Activated CD8-positive, alpha-beta T cell treated with anti-CD3 and anti-CD28 coated beads for 36 hours (primary cell): ENCODE measurements at regions not wholly inside any gene's neighbourhood (a gene's known extent, or its start where the extent isn't known, plus 50 kb on each side); places are given as distances from the start of the nearest gene placed in this dataset.

Source experiments
- ATAC-seq: fragments of 200-7000 bp; cut with Tn5 transposase; one replicate; pipeline ENCODE4 v1.10.0; 2021; ENCODE audit warnings: mild to moderate bottlenecking, moderate library complexity
- CTCF ChIA-PET: fragments of 350-600 bp; sonication (Branson Sonifier 250); formaldehyde crosslinking; loops from one replicate; lab custom pipeline; 2021; ENCODE audit warnings: antibody characterized with exemption; lab: Charles Lee
- POLR2A ChIA-PET: fragments of 350-600 bp; sonication (Branson Sonifier 250); formaldehyde crosslinking; loops from one replicate; lab custom pipeline; 2021; ENCODE audit warnings: antibody characterized with exemption; lab: Charles Lee
- DNase-seq: peaks from one replicate; pipeline ENCODE4 v3.0.0-alpha.2; 2020
- H3K27ac Mint-ChIP-seq: one replicate; pipeline ENCODE4 v1.8.0; 2021; ENCODE audit warnings: mild to moderate bottlenecking, mixed read lengths
- H3K27me3 Mint-ChIP-seq: one replicate; pipeline ENCODE4 v1.8.0; 2021; ENCODE audit warnings: mixed read lengths
- H3K36me3 Mint-ChIP-seq: one replicate; pipeline ENCODE4 v1.8.0; 2021; ENCODE audit warnings: low read depth, mixed read lengths
- H3K4me1 Mint-ChIP-seq: one replicate; pipeline ENCODE4 v1.8.0; 2021; ENCODE audit warnings: low read depth, mixed read lengths
- H3K4me3 Mint-ChIP-seq: one replicate; pipeline ENCODE4 v1.8.0; 2021; ENCODE audit warnings: mild to moderate bottlenecking, moderate library complexity, mixed read lengths
- H3K9me3 Mint-ChIP-seq: one replicate; pipeline ENCODE4 v1.8.0; 2021; ENCODE audit warnings: mixed read lengths
- intact Hi-C: fragments of 100-400 bp; cut with micrococcal nuclease; formaldehyde crosslinking; loops from one replicate; pipeline ENCODE4 v1.10.0; 2022
- TF ChIP-seq, protein P1 (sequence below): fragments of 200-600 bp; IDR thresholded peaks from one replicate; pipeline ENCODE4 v1.8.0; 2022; ENCODE audit warnings: antibody characterized with exemption, mild to moderate bottlenecking

GRCh38 chr1:36590264-36590663 lies 107.6 kb upstream of the CSF3R start:
- ATAC-seq (no peak), DNase-seq (no peak)
- Mint-ChIP-seq H3K4me1 (no peaks in the 10 kb centered on the region), H3K36me3 (no peaks in the 10 kb centered on the region), H3K27ac (no peak overlapping the region), H3K9me3 (no peaks in the 10 kb centered on the region), H3K27me3 (peaks cover 25% of the 10 kb centered on the region), H3K4me3 (no peak overlapping the region)
- TF ChIP-seq, protein P1, sequence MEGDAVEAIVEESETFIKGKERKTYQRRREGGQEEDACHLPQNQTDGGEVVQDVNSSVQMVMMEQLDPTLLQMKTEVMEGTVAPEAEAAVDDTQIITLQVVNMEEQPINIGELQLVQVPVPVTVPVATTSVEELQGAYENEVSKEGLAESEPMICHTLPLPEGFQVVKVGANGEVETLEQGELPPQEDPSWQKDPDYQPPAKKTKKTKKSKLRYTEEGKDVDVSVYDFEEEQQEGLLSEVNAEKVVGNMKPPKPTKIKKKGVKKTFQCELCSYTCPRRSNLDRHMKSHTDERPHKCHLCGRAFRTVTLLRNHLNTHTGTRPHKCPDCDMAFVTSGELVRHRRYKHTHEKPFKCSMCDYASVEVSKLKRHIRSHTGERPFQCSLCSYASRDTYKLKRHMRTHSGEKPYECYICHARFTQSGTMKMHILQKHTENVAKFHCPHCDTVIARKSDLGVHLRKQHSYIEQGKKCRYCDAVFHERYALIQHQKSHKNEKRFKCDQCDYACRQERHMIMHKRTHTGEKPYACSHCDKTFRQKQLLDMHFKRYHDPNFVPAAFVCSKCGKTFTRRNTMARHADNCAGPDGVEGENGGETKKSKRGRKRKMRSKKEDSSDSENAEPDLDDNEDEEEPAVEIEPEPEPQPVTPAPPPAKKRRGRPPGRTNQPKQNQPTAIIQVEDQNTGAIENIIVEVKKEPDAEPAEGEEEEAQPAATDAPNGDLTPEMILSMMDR, result no peak
- CTCF ChIA-PET, result interaction anchor here (2.0 kb wide), 1 partner anchor 14 kb away, joined by 8 read pairs; no protein-coding TSS in a partner anchor
- POLR2A ChIA-PET, result no interaction called here
- intact Hi-C loops, result no loop called here

DNA sequence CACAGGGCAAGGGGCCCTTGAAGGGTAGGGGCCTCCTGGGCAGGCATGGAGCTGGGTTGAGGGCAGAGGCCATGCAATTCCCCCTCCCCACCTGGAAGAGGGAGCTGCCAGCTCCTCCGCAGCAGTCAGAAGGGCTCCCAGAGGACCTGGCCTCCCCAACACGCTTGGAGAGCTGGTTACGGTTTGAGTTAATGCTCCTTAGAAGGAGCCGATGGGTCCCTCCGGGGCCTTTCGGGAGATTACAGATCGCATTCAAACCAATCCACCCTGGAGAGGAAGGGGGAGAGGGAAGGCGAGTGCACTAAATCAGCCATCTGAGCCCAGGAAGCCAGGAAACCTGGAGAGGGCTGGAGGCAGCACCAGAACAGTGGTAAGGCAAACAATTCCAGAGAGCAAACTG lies 106.3 kb upstream of the CSF3R start:
- intact Hi-C loops, result no loop called here
- H3K9me3 Mint-ChIP-seq, result no peaks in the 10 kb centered on the region
- ChIA-PET POLR2A (no interaction called here), CTCF (interaction anchor here (2.0 kb wide), 1 partner anchor 13 kb away, joined by 8 read pairs; no protein-coding TSS in a partner anchor)
- TF ChIP-seq, protein P1, result no peak
- no peak overlapping the region for H3K27ac Mint-ChIP-seq
- ATAC-seq (no peak), DNase-seq (no peak)
- H3K4me3 Mint-ChIP-seq, result no peak overlapping the region
- peaks cover 28% of the 10 kb centered on the region for H3K27me3 Mint-ChIP-seq
- H3K36me3 Mint-ChIP-seq, result no peaks in the 10 kb centered on the region
- H3K4me1 Mint-ChIP-seq, result no peaks in the 10 kb centered on the region

GRCh38 chr1:36585569-36586548 lies 103.1 kb upstream of the CSF3R start:
- H3K27ac Mint-ChIP-seq, result no peak overlapping the region
- no peaks in the 10 kb centered on the region for H3K4me1 Mint-ChIP-seq
- ChIA-PET CTCF (interaction anchor here (1.4 to 2.5 kb wide), 2 partner anchors 10 to 69 kb away, joined by 4 to 20 read pairs; no protein-coding TSS in a partner anchor), POLR2A (no interaction called here)
- DNase-seq, result no peak
- no peaks in the 10 kb centered on the region for H3K9me3 Mint-ChIP-seq
- TF ChIP-seq, protein P1, result no peak
- no peak for ATAC-seq
- intact Hi-C loops, result no loop called here
- peaks cover 28% of the 10 kb centered on the region for H3K27me3 Mint-ChIP-seq
- H3K36me3 Mint-ChIP-seq, result no peaks in the 10 kb centered on the region
- no peak overlapping the region for H3K4me3 Mint-ChIP-seq

DNA sequence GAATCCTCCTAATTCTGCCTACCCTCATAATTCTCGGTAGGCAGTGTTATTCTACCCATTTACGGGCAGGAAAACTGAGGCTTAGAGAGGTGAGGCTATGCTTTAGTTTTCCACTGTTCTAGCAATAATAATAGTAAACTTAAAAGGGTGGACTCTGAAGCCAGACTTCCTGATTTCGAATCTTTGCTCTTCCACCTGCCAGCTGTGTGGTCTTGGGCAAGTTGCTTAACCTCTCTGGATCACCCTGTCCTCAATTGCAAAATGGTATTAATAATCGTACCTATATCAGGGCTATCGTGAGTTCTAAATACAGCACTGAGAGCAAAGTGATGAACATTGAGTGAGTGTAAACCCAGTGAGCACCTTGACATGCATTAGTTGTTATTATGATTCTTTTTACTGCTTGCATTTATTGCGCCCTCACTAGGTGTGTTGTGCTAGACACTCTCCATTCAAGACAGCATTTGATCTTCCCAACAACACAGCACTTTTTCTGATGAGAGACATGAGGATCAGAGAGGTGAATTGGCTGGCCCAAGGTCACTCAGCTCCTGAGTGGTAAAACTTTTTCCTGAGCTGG lies 102.3 kb upstream of the CSF3R start:
- no peak overlapping the region for H3K4me3 Mint-ChIP-seq
- peaks cover 28% of the 10 kb centered on the region for H3K27me3 Mint-ChIP-seq
- ChIA-PET CTCF (interaction anchor here (2.5 kb wide), 1 partner anchor 9 kb away, joined by 20 read pairs; no protein-coding TSS in a partner anchor), POLR2A (no interaction called here)
- no peaks in the 10 kb centered on the region for H3K4me1 Mint-ChIP-seq
- TF ChIP-seq, protein P1, result no peak
- no peak overlapping the region for H3K27ac Mint-ChIP-seq
- DNase-seq (no peak), ATAC-seq (no peak)
- no peaks in the 10 kb centered on the region for H3K36me3 Mint-ChIP-seq
- no peaks in the 10 kb centered on the region for H3K9me3 Mint-ChIP-seq
- intact Hi-C loops, result no loop called here
